Uterus (tissue), 2 donors: ENCODE measurements at regions not wholly inside any gene's neighbourhood (a gene's known extent, or its start where the extent isn't known, plus 50 kb on each side); places are given as distances from the start of the nearest gene placed in this dataset.

ENCODE experiments used
- CTCF ChIP-seq, 4 experiments: fragments of 200-600 bp in 2 of 4; fragments of 450-650 bp in 2 of 4; sonication (generic) in 2 of 4; IDR thresholded peaks; one replicate each; pipeline ENCODE4 v1.5.1; 2016 to 2019; ENCODE audit warnings: antibody characterized with exemption in 4 of 4, mild to moderate bottlenecking in 2 of 4, moderate library complexity in 1 of 4
- POLR2A ChIP-seq, 2 donors: fragments of 450-650 bp; IDR thresholded peaks; one replicate each; pipeline ENCODE4 v1.6.1; 2016; ENCODE audit warnings: antibody characterized with exemption in 2 of 2, mild to moderate bottlenecking in 1 of 2, moderate library complexity in 1 of 2

GRCh38 chr6:4575714-4576113 lies 200.5 kb upstream of the CDYL start:
- TF ChIP-seq CTCF (IDR thresholded peaks at IDR 0.05) (no peak), POLR2A (IDR thresholded peaks at IDR 0.05) (no peak)
